ENCODE measurements at regions not wholly inside any gene's neighbourhood (a gene's known extent, or its start where the extent isn't known, plus 50 kb on each side); places are given as distances from the start of the nearest gene placed in this dataset.

DNA sequence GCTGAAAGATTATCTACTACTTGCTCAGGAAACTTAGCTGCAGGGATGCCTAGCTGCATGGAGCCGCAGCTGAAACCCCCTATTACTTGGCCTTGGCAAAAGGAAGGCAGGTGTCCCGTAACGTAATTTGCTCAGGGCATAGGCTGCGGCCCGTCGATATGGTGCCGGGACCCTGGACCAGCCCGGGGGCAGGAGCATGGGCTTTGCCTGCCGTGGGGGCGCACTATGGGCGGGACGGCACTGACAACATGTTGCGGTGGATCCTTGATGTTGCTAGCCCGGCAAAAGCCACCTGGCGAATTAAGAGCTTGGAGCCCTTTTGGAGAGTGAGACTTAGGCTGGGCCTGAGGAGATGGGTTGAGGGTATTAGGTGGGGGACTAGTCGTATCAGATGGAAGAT, 1551.2 kb downstream of the AACS start:
- CTCF ChIA-PET = no interaction called here
- no peak overlapping the region for H3K4me3 ChIP-seq (ENCODE audit: low read depth, low read length)
- TF ChIP-seq, protein P1, sequence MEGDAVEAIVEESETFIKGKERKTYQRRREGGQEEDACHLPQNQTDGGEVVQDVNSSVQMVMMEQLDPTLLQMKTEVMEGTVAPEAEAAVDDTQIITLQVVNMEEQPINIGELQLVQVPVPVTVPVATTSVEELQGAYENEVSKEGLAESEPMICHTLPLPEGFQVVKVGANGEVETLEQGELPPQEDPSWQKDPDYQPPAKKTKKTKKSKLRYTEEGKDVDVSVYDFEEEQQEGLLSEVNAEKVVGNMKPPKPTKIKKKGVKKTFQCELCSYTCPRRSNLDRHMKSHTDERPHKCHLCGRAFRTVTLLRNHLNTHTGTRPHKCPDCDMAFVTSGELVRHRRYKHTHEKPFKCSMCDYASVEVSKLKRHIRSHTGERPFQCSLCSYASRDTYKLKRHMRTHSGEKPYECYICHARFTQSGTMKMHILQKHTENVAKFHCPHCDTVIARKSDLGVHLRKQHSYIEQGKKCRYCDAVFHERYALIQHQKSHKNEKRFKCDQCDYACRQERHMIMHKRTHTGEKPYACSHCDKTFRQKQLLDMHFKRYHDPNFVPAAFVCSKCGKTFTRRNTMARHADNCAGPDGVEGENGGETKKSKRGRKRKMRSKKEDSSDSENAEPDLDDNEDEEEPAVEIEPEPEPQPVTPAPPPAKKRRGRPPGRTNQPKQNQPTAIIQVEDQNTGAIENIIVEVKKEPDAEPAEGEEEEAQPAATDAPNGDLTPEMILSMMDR (IDR thresholded peaks at IDR 0.05; ENCODE audit: insufficient read depth, low read length, missing control alignments) = no peak
- no peak for DNase-seq (ENCODE audit: low read depth, low spot score)
- POLR2A ChIA-PET = no interaction called here

DNA sequence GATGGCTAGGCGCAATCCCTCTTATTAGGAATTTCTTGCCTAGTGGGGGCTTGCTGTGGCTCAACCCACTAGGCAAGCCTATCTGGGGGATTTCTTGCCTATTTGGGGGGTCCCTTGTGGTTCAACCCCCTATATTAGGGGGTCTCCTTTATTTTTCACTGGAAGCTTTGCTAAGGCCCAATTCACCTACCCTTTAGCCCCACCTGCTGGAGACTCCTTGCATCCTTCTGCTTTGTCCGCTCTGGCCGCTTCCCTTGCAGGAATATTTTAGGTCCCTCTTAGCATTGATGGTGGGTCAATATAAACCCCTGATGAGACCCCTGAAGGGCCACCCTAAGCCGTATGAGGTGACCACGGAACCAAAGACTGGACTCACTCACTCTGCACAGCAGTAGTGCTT, 1552.1 kb downstream of the AACS start:
- TF ChIP-seq, protein P1 (IDR thresholded peaks at IDR 0.05; ENCODE audit: insufficient read depth, low read length, missing control alignments) = no peak
- no peak for DNase-seq (ENCODE audit: low read depth, low spot score)
- POLR2A ChIA-PET = no interaction called here
- CTCF ChIA-PET = no interaction called here
- no peak overlapping the region for H3K4me3 ChIP-seq (ENCODE audit: low read depth, low read length)

DNA sequence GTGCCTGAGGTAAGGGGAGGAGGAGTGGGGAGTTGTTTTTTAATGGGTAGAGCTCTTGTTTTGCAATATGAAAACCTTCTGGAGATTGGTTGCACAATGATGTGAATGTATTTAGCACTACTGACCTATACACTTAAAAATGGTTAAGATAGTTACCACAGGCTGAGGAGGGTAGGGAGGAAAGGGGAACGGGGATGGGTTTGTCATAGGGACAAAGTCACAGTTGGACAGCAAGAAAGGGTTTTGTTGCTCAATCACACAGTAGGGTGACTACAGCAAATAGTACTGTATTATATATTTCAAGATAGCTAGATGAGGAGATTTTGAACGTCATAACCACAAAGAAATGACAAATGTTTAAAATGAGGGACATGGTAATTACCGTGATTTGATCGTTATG, 1562.4 kb downstream of the AACS start:
- POLR2A ChIA-PET = no interaction called here
- CTCF ChIA-PET = no interaction called here
- TF ChIP-seq, protein P1 (IDR thresholded peaks at IDR 0.05; ENCODE audit: insufficient read depth, low read length, missing control alignments) = no peak
- no peak overlapping the region for H3K4me3 ChIP-seq (ENCODE audit: low read depth, low read length)
- DNase-seq (ENCODE audit: low read depth, low spot score) = no peak

DNA sequence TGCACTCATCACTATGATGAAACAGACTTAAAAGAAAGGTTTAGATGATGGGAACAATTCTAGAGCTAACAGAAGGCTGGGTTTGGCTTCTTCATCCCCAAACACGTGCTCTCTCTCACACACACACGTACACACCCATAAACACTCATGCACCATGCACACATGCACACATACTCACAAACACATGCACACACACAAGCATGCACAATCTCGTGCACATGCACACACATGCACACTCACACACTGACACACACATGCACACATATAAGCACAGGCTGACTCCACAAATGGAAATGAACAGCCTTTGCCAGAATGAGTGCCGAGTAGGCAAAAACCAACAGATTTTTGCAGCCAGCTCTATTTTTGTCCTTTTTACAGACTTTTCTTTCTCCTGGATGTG, 1571.6 kb downstream of the AACS start:
- CTCF ChIA-PET = no interaction called here
- H3K4me3 ChIP-seq (ENCODE audit: low read depth, low read length) = no peak overlapping the region
- DNase-seq (ENCODE audit: low read depth, low spot score) = no peak
- POLR2A ChIA-PET = no interaction called here
- TF ChIP-seq, protein P1 (IDR thresholded peaks at IDR 0.05; ENCODE audit: insufficient read depth, low read length, missing control alignments) = no peak

DNA sequence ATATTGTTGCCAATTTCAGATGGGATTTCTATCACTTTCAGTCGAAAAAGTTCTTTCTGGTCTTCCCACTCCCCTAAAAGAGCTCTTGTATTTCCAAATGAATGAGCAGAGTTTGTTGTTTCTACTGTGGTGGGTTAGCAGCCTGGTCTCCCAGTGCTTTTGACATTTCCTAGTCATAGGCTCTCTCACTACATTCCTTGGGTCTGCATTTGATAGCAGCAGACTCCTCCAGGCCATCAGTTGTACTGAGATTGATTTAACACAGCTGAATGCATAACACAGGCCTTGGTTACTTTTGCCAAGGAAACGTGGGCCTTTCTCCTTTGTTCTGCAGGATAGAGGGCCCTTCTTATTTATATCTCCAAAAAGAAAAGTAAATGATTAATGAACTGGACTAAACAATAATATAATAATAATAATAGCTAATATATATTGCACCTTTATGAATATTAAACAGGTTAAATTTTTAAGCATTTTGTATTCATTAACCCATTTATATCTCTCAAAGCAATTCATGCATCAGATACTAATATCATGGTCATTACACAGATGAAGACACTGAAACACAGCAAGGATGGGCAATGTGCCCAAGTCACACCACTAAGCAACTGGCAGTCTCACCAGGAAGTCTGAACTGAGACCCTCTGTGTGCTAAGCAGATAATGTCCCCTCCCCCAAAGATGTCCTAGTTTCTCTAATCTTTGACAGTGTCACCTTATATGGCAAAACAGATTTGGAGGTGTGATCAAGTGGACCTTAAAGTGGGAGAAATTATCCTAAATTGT, 1579.2 kb downstream of the AACS start:
- ChIA-PET POLR2A (no interaction called here), CTCF (no interaction called here)
- no peak overlapping the region for H3K4me3 ChIP-seq (ENCODE audit: low read depth, low read length)
- no peak for DNase-seq (ENCODE audit: low read depth, low spot score)
- TF ChIP-seq, protein P1 (IDR thresholded peaks at IDR 0.05; ENCODE audit: insufficient read depth, low read length, missing control alignments) = no peak

DNA sequence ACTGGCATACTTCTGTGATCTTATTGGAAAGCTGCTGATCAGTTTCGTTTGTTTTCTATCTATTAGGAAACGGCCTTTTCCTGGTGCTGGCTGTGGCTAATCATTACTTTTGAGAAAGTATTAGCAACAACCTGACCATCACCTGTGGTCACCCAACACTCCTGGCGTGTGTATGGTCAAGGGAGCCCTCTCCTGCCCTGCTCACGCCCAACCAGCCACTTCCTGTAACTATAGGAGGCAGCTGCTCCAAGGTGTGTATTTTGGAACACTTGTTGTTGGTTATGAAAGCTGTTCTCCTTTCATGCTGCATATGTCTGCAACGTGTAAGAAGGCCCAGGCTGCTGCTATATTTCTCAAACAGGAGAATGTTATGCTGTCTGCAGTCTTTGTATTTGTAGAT, 1582.8 kb downstream of the AACS start:
- ChIA-PET CTCF (no interaction called here), POLR2A (no interaction called here)
- no peak overlapping the region for H3K4me3 ChIP-seq (ENCODE audit: low read depth, low read length)
- DNase-seq (ENCODE audit: low read depth, low spot score) = no peak
- TF ChIP-seq, protein P1 (IDR thresholded peaks at IDR 0.05; ENCODE audit: insufficient read depth, low read length, missing control alignments) = no peak
